ENCODE measurements at regions not wholly inside any gene's neighbourhood (a gene's known extent, or its start where the extent isn't known, plus 50 kb on each side); places are given as distances from the start of the nearest gene placed in this dataset.

DNA sequence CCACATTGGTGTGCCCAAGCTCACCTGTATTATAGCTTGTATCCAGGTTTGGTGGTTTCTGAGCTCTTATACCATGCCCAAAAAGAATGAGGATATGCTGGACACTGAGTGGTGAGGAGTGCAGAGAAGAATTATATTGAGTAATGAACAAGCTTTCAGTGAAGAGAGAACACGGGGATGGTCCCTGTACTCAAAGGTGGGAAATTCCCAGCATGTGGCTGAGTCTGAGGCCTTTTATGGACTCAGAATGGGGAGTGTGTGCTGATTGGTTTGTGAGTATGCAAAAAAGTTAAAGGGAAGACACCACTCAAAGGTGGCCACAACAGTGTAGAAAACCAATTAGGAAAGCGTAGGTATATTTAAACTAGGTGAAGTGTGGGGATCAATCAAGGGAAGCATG lies 191.2 kb upstream of the SLITRK6 start:
- TF ChIP-seq, protein P1, sequence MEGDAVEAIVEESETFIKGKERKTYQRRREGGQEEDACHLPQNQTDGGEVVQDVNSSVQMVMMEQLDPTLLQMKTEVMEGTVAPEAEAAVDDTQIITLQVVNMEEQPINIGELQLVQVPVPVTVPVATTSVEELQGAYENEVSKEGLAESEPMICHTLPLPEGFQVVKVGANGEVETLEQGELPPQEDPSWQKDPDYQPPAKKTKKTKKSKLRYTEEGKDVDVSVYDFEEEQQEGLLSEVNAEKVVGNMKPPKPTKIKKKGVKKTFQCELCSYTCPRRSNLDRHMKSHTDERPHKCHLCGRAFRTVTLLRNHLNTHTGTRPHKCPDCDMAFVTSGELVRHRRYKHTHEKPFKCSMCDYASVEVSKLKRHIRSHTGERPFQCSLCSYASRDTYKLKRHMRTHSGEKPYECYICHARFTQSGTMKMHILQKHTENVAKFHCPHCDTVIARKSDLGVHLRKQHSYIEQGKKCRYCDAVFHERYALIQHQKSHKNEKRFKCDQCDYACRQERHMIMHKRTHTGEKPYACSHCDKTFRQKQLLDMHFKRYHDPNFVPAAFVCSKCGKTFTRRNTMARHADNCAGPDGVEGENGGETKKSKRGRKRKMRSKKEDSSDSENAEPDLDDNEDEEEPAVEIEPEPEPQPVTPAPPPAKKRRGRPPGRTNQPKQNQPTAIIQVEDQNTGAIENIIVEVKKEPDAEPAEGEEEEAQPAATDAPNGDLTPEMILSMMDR (IDR thresholded peaks at IDR 0.05; ENCODE audit: low read length): no peak
- TF ChIP-seq EZH2 (IDR thresholded peaks at IDR 0.05; ENCODE audit: borderline replicate concordance, low read length): no peak
